ENCODE measurements at regions not wholly inside any gene's neighbourhood (a gene's known extent, or its start where the extent isn't known, plus 50 kb on each side); places are given as distances from the start of the nearest gene placed in this dataset.

DNA sequence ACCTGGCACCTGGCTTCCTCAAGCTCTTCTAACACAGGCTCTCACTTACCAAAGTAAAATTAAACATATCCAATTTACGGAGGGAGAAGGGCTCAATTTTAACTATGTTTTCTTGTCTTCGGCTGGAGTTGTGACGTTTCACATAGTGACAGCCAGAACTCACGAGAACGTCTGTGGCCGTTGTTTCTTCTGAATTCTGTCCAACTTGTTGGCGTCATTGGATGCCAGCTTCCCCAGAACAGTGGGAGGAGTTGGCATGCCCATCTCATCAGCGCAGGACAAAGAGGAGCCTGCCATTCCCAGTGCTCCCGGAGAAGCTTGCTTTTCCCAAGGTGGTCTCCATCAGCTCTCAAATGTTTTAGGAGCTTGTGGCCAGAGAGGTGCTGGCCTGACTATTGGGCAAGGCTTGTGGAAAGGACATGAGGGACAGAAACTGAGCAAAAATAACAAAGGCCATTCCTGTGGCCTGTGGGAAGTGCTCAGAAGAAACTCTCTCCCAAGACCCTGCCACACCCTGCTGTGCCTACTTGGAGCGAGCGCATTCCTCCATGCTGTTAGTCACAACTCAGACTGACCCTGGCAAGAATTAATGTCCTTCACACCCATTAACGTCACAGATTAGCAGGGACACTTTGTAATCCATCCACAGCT is 265.4 kb upstream of the CDH4 start:
- Mint-ChIP-seq H3K4me3 (no peak overlapping the region), H3K27me3 (ENCODE audit: low read depth) (peaks cover 25% of the 10 kb centered on the region), H3K36me3 (ENCODE audit: low read depth) (no peaks in the 10 kb centered on the region), H3K27ac (ENCODE audit: unreplicated experiment) (no peak overlapping the region), H3K4me1 (no peaks in the 10 kb centered on the region), H3K9me3 (peaks cover 4% of the 10 kb centered on the region)
- no peak for DNase-seq (ENCODE audit: low read depth, low spot score)
- no peak for TF ChIP-seq CTCF (conservative IDR thresholded peaks at IDR 0.05)

DNA sequence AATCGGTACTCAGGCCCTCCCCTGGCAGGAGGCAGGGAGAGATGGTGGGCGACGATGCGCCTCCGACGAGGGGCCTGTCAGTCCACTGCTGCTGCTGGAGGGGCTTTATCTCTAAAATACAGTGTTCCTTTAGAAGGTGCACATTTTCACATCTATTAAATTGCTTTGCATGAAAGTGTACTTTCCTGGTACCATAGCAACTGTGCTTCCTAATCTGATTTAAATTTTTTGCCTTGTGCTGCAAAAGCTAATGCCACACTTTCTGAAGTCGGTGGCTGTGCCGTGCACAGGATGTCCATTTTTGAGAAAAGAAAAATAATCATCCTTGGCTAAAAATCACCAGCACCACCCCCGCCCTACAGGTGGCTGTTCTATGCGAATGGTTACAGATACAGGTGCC is 262.0 kb upstream of the CDH4 start:
- no peaks in the 10 kb centered on the region for H3K4me1 Mint-ChIP-seq
- H3K4me3 Mint-ChIP-seq = no peak overlapping the region
- peaks cover 4% of the 10 kb centered on the region for H3K9me3 Mint-ChIP-seq
- H3K27me3 Mint-ChIP-seq (ENCODE audit: low read depth) = peaks cover 13% of the 10 kb centered on the region
- TF ChIP-seq CTCF (conservative IDR thresholded peaks at IDR 0.05) = no peak
- H3K27ac Mint-ChIP-seq (ENCODE audit: unreplicated experiment) = no peak overlapping the region
- no peak for DNase-seq (ENCODE audit: low read depth, low spot score)
- H3K36me3 Mint-ChIP-seq (ENCODE audit: low read depth) = no peaks in the 10 kb centered on the region

- no peak for DNase-seq (ENCODE audit: low read depth, low spot score)
- H3K27me3 Mint-ChIP-seq (ENCODE audit: low read depth) = peaks cover 9% of the 10 kb centered on the region
- no peaks in the 10 kb centered on the region for H3K36me3 Mint-ChIP-seq (ENCODE audit: low read depth)
- H3K4me3 Mint-ChIP-seq = no peak overlapping the region
- no peaks in the 10 kb centered on the region for H3K4me1 Mint-ChIP-seq
- no peak overlapping the region for H3K27ac Mint-ChIP-seq (ENCODE audit: unreplicated experiment)
- peaks cover 2% of the 10 kb centered on the region for H3K9me3 Mint-ChIP-seq
- no peak for TF ChIP-seq CTCF (conservative IDR thresholded peaks at IDR 0.05)
Observed at GRCh38 chr20:60990643-60991042, 261.4 kb upstream of the CDH4 start.

GRCh38 chr20:60993433-60994044 is 258.5 kb upstream of the CDH4 start:
- H3K27me3 Mint-ChIP-seq (ENCODE audit: low read depth) = peaks cover 21% of the 10 kb centered on the region

DNA sequence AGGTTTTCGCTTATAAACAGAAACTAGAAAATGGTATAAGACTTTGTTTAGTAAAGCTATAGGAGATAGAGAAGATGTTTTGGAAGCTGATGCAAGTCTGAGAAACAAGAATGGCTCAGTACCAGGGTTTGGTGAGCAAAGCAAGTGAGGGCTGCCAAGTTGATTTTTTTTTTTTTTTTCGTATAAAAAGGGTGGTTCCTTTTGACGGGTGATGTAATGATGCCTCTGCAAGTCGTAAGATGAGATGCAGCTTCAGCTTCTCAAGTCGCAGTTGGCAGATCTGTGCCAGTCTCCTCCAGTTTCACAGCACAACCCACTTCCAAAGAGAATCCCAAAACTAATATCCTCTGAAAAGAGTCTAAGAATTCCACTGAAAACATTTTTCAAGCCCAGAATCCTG is 252.8 kb upstream of the CDH4 start:
- no peaks in the 10 kb centered on the region for H3K4me1 Mint-ChIP-seq
- H3K9me3 Mint-ChIP-seq = no peaks in the 10 kb centered on the region
- H3K4me3 Mint-ChIP-seq = no peak overlapping the region
- no peak for TF ChIP-seq CTCF (conservative IDR thresholded peaks at IDR 0.05)
- no peaks in the 10 kb centered on the region for H3K36me3 Mint-ChIP-seq (ENCODE audit: low read depth)
- no peak overlapping the region for H3K27ac Mint-ChIP-seq (ENCODE audit: unreplicated experiment)
- H3K27me3 Mint-ChIP-seq (ENCODE audit: low read depth) = peaks cover 42% of the 10 kb centered on the region
- no peak for DNase-seq (ENCODE audit: low read depth, low spot score)

More at GRCh38 chr20:60993433-60994044, 258.5 kb upstream of the CDH4 start:
- DNase-seq (ENCODE audit: low read depth, low spot score) = peak; percentile 8
- H3K9me3 Mint-ChIP-seq = no peaks in the 10 kb centered on the region
- TF ChIP-seq CTCF (conservative IDR thresholded peaks at IDR 0.05) = peak; percentile 44
- H3K4me1 Mint-ChIP-seq = no peaks in the 10 kb centered on the region
- H3K4me3 Mint-ChIP-seq = no peak overlapping the region
- H3K27ac Mint-ChIP-seq (ENCODE audit: unreplicated experiment) = no peak overlapping the region
- no peaks in the 10 kb centered on the region for H3K36me3 Mint-ChIP-seq (ENCODE audit: low read depth)

All from neural crest cell (in vitro differentiated cells).